Endodermal cell (in vitro differentiated cells): ENCODE measurements at regions not wholly inside any gene's neighbourhood (a gene's known extent, or its start where the extent isn't known, plus 50 kb on each side); places are given as distances from the start of the nearest gene placed in this dataset.

Source experiments
- DNase-seq: peaks from one replicate; pipeline ENCODE4 v3.0.0-alpha.2; 2017
- H3K27ac ChIP-seq: 2 replicates; pipeline ENCODE4 v1.5.1; 2013; ENCODE audit warnings: mild to moderate bottlenecking, low read depth, low read length, moderate library complexity
- H3K27me3 ChIP-seq: 2 replicates; pipeline ENCODE4 v1.6.1; 2013; ENCODE audit warnings: mild to moderate bottlenecking, low read length, moderate library complexity; ENCODE audit not compliant: insufficient read depth, control insufficient read depth, poor library complexity, severe bottlenecking
- H3K36me3 ChIP-seq: 2 replicates; pipeline ENCODE4 v1.7.0; 2013; ENCODE audit warnings: mild to moderate bottlenecking, low read length, moderate library complexity; ENCODE audit not compliant: control insufficient read depth, insufficient read depth
- H3K4me1 ChIP-seq: one replicate; pipeline ENCODE4 v1.7.0; 2013; ENCODE audit warnings: low read length; ENCODE audit not compliant: control insufficient read depth, insufficient read depth
- H3K4me3 ChIP-seq: 2 replicates; pipeline ENCODE4 v1.5.1; 2013; ENCODE audit warnings: mild to moderate bottlenecking, low read length, moderate library complexity
- H3K9ac ChIP-seq: 2 replicates; pipeline ENCODE4 v1.6.1; 2013; ENCODE audit warnings: mild to moderate bottlenecking, low read length, moderate library complexity; ENCODE audit not compliant: poor library complexity, severe bottlenecking; ENCODE audit errors: extremely low read depth
- H3K9me3 ChIP-seq: 2 replicates; pipeline ENCODE4 v1.6.1; 2013; ENCODE audit warnings: mild to moderate bottlenecking, low read length, moderate library complexity; ENCODE audit not compliant: control insufficient read depth
- H3K27ac Mint-ChIP-seq: 2 replicates; pipeline ENCODE4 v1.8.0; 2020; ENCODE audit warnings: mixed read lengths
- H3K27me3 Mint-ChIP-seq: 2 replicates; pipeline ENCODE4 v1.8.0; 2021; ENCODE audit warnings: mild to moderate bottlenecking, mixed read lengths; ENCODE audit not compliant: insufficient read depth
- H3K36me3 Mint-ChIP-seq: 2 replicates; pipeline ENCODE4 v1.8.0; 2020; ENCODE audit warnings: low read depth, mixed read lengths
- H3K4me1 Mint-ChIP-seq: 2 replicates; pipeline ENCODE4 v1.8.0; 2020; ENCODE audit warnings: mixed read lengths
- H3K4me3 Mint-ChIP-seq: 2 replicates; pipeline ENCODE4 v1.8.0; 2020; ENCODE audit warnings: mild to moderate bottlenecking, moderate library complexity, mixed read lengths
- H3K9me3 Mint-ChIP-seq: 2 replicates; pipeline ENCODE4 v1.8.0; 2020; ENCODE audit warnings: mild to moderate bottlenecking, mixed read lengths
- WGBS, 2 experiments: methylation state at CpG; one replicate each; pipeline versions ENCODE4 v1.1.5 to v1.1.7; 2013; ENCODE audit warnings: missing lambda C conversion rate in 2 of 2, mixed read lengths in 1 of 2; ENCODE audit not compliant: insufficient coverage in 1 of 2, insufficient read length in 1 of 2; 5-methylcytosine and 5-hydroxymethylcytosine counted together
- TF ChIP-seq, protein P1 (sequence below): fragments of 200-600 bp; sonication (generic); conservative IDR thresholded peaks from 2 replicates; pipeline ENCODE4 v1.5.0; 2021; ENCODE audit warnings: antibody characterized with exemption, mild to moderate bottlenecking

DNA sequence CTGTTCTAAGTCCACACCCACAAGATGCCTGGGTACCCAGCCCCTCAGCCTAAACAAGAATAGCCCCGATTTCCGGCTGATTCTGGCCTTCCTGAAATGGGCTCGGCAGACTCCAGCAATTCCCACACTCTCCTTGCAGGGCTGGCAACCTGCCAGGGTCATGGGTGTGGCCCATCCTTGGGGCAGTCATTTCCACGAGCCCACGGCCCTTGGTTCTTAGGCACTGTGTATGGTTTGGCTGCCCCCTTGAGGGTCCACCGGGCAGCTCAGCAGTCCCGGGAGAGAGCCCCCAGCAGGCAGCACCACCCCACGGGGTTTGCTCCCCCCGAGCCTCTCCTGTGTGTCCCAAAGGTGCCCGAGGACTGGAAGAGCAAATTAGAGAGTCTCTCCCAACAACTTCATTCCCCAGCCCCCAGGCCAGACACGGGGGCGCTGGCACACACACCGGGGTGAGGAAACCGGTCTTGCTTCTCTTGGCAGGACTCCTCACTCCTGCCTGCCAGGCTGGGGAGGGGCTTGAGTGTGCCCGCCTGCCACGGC is 142.2 kb downstream of the EMX2 start:
- Histone ChIP-seq H3K27me3 (peaks cover 49% of the 10 kb centered on the region), H3K36me3 (no peaks in the 10 kb centered on the region), H3K9me3 (no peaks in the 10 kb centered on the region), H3K27ac (no peak overlapping the region), H3K4me1 (no peaks in the 10 kb centered on the region), H3K9ac (no peak overlapping the region), H3K4me3 (no peak overlapping the region)
- Mint-ChIP-seq H3K36me3 (no peaks in the 10 kb centered on the region), H3K4me1 (no peaks in the 10 kb centered on the region), H3K27me3 (peaks cover 67% of the 10 kb centered on the region), H3K27ac (no peak overlapping the region), H3K4me3 (no peak overlapping the region), H3K9me3 (no peaks in the 10 kb centered on the region)
- DNase-seq = peak; percentile 60
- 76 to 81% methylated on average over 9 to 16 of the region's 16 CpGs for WGBS, 2 experiments
- TF ChIP-seq, protein P1, sequence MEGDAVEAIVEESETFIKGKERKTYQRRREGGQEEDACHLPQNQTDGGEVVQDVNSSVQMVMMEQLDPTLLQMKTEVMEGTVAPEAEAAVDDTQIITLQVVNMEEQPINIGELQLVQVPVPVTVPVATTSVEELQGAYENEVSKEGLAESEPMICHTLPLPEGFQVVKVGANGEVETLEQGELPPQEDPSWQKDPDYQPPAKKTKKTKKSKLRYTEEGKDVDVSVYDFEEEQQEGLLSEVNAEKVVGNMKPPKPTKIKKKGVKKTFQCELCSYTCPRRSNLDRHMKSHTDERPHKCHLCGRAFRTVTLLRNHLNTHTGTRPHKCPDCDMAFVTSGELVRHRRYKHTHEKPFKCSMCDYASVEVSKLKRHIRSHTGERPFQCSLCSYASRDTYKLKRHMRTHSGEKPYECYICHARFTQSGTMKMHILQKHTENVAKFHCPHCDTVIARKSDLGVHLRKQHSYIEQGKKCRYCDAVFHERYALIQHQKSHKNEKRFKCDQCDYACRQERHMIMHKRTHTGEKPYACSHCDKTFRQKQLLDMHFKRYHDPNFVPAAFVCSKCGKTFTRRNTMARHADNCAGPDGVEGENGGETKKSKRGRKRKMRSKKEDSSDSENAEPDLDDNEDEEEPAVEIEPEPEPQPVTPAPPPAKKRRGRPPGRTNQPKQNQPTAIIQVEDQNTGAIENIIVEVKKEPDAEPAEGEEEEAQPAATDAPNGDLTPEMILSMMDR = peak; percentile 55

DNA sequence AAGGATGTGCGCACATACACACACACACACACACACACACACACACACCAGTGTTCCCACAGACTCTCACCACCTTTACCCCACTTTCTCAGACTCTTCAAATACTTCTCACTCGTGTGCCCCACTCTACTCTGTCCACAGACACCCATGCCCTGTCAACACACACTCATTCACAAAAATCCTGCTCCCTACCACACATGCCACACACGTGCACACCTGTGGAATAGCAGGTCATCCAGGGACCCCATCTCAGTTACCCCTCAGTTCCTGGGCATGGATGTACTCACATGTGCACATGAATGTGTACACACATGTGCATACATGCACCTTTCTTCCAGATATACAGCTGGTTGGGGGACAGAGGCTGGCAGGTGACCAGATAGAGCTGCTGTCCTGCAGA is 142.9 kb downstream of the EMX2 start:
- Mint-ChIP-seq H3K27me3 (peaks cover 74% of the 10 kb centered on the region), H3K4me1 (no peaks in the 10 kb centered on the region), H3K4me3 (no peak overlapping the region), H3K36me3 (no peaks in the 10 kb centered on the region), H3K9me3 (no peaks in the 10 kb centered on the region), H3K27ac (no peak overlapping the region)
- no peak for DNase-seq
- Histone ChIP-seq H3K9me3 (no peaks in the 10 kb centered on the region), H3K9ac (no peak overlapping the region), H3K36me3 (no peaks in the 10 kb centered on the region), H3K27ac (no peak overlapping the region), H3K4me3 (no peak overlapping the region), H3K4me1 (no peaks in the 10 kb centered on the region), H3K27me3 (peaks cover 55% of the 10 kb centered on the region)
- TF ChIP-seq, protein P1 = no peak
- WGBS, 2 experiments = 60 to 76% methylated on average over 1 to 3 of the region's 3 CpGs

DNA sequence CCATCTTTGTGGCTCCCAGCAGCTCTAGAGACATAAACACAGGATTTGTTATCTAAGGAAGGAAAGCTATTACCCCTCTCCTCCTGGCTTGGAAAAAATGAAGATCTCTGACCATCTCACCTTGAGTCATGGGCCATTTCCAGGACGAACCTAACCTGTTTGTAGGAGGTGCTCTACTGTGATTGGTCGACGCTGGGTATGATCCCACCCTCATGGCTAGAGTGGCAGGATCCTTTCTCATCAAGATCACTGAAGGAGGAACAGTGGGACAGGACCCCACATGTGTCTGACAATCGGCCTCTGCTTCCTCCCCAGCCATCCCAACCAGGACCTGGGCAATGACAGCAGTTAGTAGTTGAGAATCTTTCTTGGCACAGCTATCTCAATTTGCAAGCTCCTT is 144.1 kb downstream of the EMX2 start:
- Mint-ChIP-seq H3K4me1 (no peaks in the 10 kb centered on the region), H3K36me3 (no peaks in the 10 kb centered on the region), H3K4me3 (no peak overlapping the region), H3K27ac (no peak overlapping the region), H3K9me3 (no peaks in the 10 kb centered on the region), H3K27me3 (peaks cover 71% of the 10 kb centered on the region)
- Histone ChIP-seq H3K27me3 (peaks cover 59% of the 10 kb centered on the region), H3K9me3 (no peaks in the 10 kb centered on the region), H3K9ac (no peak overlapping the region), H3K27ac (no peak overlapping the region), H3K4me3 (no peak overlapping the region), H3K4me1 (no peaks in the 10 kb centered on the region), H3K36me3 (no peaks in the 10 kb centered on the region)
- WGBS, 2 experiments = 82% methylated on average over 4 of the region's 4 CpGs; no CpG with 5 or more reads in 1 of the 2 experiments
- DNase-seq = peak; percentile 80
- TF ChIP-seq, protein P1 = no peak
